Thymus (tissue), 11 donors: ENCODE measurements at regions not wholly inside any gene's neighbourhood (a gene's known extent, or its start where the extent isn't known, plus 50 kb on each side); places are given as distances from the start of the nearest gene placed in this dataset.

ENCODE experiments used
- DNase-seq, 9 donors: peaks; one replicate each; pipeline ENCODE4 v3.0.0-alpha.2; 2013; ENCODE audit warnings: low spot score in 9 of 9, low read depth in 6 of 9, missing footprints in 1 of 9
- H3K27ac ChIP-seq, 2 donors: one replicate each; pipeline ENCODE4 v1.5.1; 2013; ENCODE audit warnings: control low read depth in 1 of 2, low read depth in 1 of 2, low read length in 1 of 2, mild to moderate bottlenecking in 1 of 2, moderate library complexity in 1 of 2
- H3K27me3 ChIP-seq, 2 donors: one replicate each; pipeline ENCODE4 v1.5.1; 2013; ENCODE audit warnings: low read length in 1 of 2; ENCODE audit not compliant: control insufficient read depth in 2 of 2, insufficient read depth in 1 of 2
- H3K36me3 ChIP-seq, 2 donors: one replicate each; pipeline ENCODE4 v1.5.1; 2013; ENCODE audit warnings: low read length in 1 of 2, mild to moderate bottlenecking in 1 of 2, moderate library complexity in 1 of 2; ENCODE audit not compliant: control insufficient read depth in 2 of 2, insufficient read depth in 2 of 2
- H3K4me1 ChIP-seq, 2 donors: one replicate each; pipeline ENCODE4 v1.5.1; 2013; ENCODE audit warnings: low read length in 2 of 2; ENCODE audit not compliant: control insufficient read depth in 2 of 2, insufficient read depth in 2 of 2
- H3K4me3 ChIP-seq, 2 donors: one replicate each; pipeline ENCODE4 v1.5.1; 2013; ENCODE audit warnings: low read length in 2 of 2, control low read depth in 1 of 2, mild to moderate bottlenecking in 1 of 2
- H3K9me3 ChIP-seq, 2 donors: one replicate each; pipeline ENCODE4 v1.5.1; 2013; ENCODE audit warnings: low read length in 1 of 2, mild to moderate bottlenecking in 1 of 2; ENCODE audit not compliant: control insufficient read depth in 2 of 2, insufficient read depth in 1 of 2
- WGBS: extraction: QIAGEN DNeasy Blood & Tissue Kit; methylation state at CpG from one replicate; pipeline ENCODE4 v1.1.7; 2013; 5-methylcytosine and 5-hydroxymethylcytosine counted together
- donor health status: healthy.

- H3K27ac ChIP-seq = no peak overlapping the region
- peaks cover 0 to 8% of the 10 kb centered on the region in 2 donors for H3K9me3 ChIP-seq
- 92% methylated on average over 2 of the region's 2 CpGs for WGBS
- no peaks in the 10 kb centered on the region for H3K36me3 ChIP-seq
- DNase-seq = no peak
- no peaks in the 10 kb centered on the region for H3K4me1 ChIP-seq
- no peak overlapping the region for H3K4me3 ChIP-seq
- H3K27me3 ChIP-seq = no peaks in the 10 kb centered on the region
These were observed 693.4 kb downstream of the SOCS6 start for GRCh38 chr18:70982292-70982691.

- DNase-seq = no peak
- Histone ChIP-seq H3K36me3 (no peaks in the 10 kb centered on the region), H3K27ac (no peak overlapping the region), H3K9me3 (peaks cover 0 to 8% of the 10 kb centered on the region in 2 donors), H3K4me1 (no peaks in the 10 kb centered on the region), H3K27me3 (no peaks in the 10 kb centered on the region), H3K4me3 (no peak overlapping the region)
- WGBS = 87% methylated on average over 6 of the region's 6 CpGs
These were observed 692.7 kb downstream of the SOCS6 start for GRCh38 chr18:70981400-70982140.

DNA sequence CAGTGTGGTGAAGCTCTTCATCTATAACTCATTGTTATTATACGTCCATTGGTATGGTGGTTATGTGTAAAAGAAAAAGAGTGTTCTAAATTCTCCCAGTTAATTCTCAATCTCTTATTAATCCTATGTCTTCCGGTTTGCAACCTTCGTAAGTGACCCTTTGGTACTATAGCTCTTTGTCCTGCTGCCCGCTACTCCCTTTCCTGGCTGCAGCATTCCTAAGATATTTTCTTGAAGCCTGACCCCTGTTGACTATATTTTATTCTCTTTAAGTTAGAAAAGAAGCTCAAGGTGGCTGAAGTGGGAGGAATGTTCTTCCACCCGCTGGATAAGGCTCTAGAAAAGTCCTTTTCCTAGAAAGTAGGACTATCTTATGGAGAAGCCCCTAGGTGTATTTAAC lies 684.8 kb downstream of the SOCS6 start:
- Histone ChIP-seq H3K27ac (no peak overlapping the region), H3K27me3 (no peaks in the 10 kb centered on the region), H3K9me3 (no peaks in the 10 kb centered on the region), H3K4me1 (no peaks in the 10 kb centered on the region), H3K36me3 (no peaks in the 10 kb centered on the region), H3K4me3 (no peak overlapping the region)
- no peak for DNase-seq
- WGBS = 73% methylated on average over 5 of the region's 5 CpGs

GRCh38 chr18:70966419-70966818 lies 677.6 kb downstream of the SOCS6 start:
- Histone ChIP-seq H3K36me3 (no peaks in the 10 kb centered on the region), H3K27ac (no peak overlapping the region), H3K9me3 (no peaks in the 10 kb centered on the region), H3K27me3 (no peaks in the 10 kb centered on the region), H3K4me1 (no peaks in the 10 kb centered on the region), H3K4me3 (no peak overlapping the region)
- 95% methylated on average over 3 of the region's 3 CpGs for WGBS
- no peak for DNase-seq

DNA sequence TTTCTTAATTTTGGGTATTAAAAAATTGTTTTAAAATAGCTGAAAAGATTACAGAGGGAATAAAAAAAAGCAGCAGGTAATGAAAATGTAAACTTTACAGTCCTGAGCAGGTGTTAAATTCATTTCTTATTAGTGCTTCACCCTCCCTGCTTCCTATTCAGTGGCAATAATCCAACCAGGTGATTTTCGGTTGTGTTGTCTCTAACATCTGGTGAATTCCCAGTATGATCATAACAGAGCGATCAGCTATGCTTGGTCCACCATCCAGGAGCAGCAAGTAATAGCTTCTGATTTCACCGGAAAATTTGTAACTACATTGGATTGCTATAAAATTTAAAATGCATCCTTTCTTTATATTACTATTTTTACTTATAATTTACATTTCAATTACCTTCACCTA lies 673.1 kb downstream of the SOCS6 start:
- H3K27me3 ChIP-seq = no peaks in the 10 kb centered on the region
- H3K27ac ChIP-seq = no peak overlapping the region
- no peaks in the 10 kb centered on the region for H3K36me3 ChIP-seq

DNA sequence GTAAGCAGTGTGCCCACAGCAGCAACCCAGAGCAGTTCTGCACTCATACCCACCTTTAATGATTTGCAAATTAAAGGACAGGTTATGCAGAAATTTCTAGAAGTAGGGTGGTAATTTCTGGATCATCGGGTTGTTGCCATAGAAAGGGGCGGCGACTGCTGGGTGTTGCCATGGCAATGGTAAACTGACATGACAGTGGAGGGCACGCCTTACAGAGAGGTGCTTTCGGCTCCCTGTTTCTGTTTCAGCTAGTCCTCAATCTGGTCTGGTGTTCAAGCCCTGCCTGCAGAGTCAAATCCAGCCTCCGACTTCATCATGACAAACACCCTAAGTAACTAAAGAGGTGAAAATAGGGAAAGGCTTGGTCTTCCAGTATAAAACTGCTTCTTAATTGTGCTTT lies 667.7 kb downstream of the SOCS6 start:
- no peaks in the 10 kb centered on the region for H3K36me3 ChIP-seq
- H3K9me3 ChIP-seq = no peaks in the 10 kb centered on the region
- WGBS = 91% methylated on average over 6 of the region's 6 CpGs
- no peaks in the 10 kb centered on the region for H3K27me3 ChIP-seq
- H3K4me3 ChIP-seq = no peak overlapping the region
- H3K4me1 ChIP-seq = no peaks in the 10 kb centered on the region
- no peak for DNase-seq
- H3K27ac ChIP-seq = no peak overlapping the region

More for the DNA sequence above, 673.1 kb downstream of the SOCS6 start:
- Histone ChIP-seq H3K4me1 (no peaks in the 10 kb centered on the region), H3K4me3 (no peak overlapping the region), H3K9me3 (no peaks in the 10 kb centered on the region)
- no peak for DNase-seq
- 94% methylated on average over 3 of the region's 3 CpGs for WGBS

DNA sequence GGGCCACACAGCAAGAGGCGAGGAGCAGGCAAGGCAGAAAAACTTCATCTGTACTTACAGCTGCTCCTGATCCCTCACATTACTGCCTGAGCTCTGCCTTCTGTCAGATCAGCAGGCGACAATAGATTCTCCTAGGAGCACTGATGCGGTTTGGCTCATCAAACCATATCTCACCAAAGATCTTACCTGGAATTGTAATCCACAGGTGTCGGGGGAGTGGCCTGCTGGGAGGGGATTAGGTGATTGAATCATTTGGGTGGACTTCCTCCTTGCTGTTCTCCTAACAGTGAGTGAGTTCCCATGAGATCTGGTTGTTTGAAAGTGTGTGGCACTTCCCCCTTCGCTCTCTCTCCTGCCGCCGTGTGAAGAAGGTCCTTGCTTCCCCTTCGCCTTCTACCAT lies 647.3 kb downstream of the SOCS6 start:
- Histone ChIP-seq H3K9me3 (no peaks in the 10 kb centered on the region), H3K4me3 (no peak overlapping the region), H3K27ac (no peak overlapping the region), H3K27me3 (no peaks in the 10 kb centered on the region), H3K36me3 (no peaks in the 10 kb centered on the region), H3K4me1 (no peaks in the 10 kb centered on the region)
- DNase-seq = no peak
- 82% methylated on average over 8 of the region's 8 CpGs for WGBS

- no peak overlapping the region for H3K27ac ChIP-seq
- no peaks in the 10 kb centered on the region for H3K9me3 ChIP-seq
- peak in 1 of 9 donors; percentile 12 for DNase-seq
- H3K4me1 ChIP-seq = no peaks in the 10 kb centered on the region
- no peak overlapping the region for H3K4me3 ChIP-seq
- 62% methylated on average over 7 of the region's 7 CpGs for WGBS
- H3K36me3 ChIP-seq = no peaks in the 10 kb centered on the region
- no peaks in the 10 kb centered on the region for H3K27me3 ChIP-seq
These were observed 643.3 kb downstream of the SOCS6 start for GRCh38 chr18:70931942-70932814.

DNA sequence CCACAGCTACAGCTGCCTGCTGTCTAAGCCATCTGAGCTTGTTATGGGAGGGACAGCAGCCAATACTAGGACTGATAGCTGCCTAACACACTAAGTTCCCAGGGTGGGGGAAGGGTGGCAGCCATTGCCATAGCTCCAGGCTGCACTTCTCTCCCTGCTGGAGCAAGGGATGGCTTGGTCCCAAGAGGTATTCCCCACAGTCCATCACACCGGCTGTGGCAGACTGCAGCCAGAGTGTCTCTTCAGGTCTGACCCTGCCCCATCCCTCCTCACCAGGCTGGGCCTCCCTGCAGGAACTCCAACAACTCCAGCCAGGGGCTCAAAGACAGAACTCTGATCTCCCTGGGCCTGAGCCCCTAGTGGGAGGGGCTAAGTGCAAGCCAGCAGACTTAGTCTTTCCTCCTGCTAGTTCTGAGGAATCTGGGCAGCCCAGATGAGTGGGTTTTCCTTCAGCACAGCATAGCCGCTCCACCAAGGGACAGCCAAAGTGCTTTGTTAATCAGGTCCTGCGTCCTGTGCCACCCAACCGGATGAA lies 632.1 kb downstream of the SOCS6 start:
- H3K27ac ChIP-seq = no peak overlapping the region
- no peaks in the 10 kb centered on the region for H3K36me3 ChIP-seq
- H3K4me1 ChIP-seq = no peaks in the 10 kb centered on the region
- no peaks in the 10 kb centered on the region for H3K27me3 ChIP-seq
- DNase-seq = no peak
- WGBS = 97% methylated on average over 4 of the region's 4 CpGs
- peaks cover 0 to 9% of the 10 kb centered on the region in 2 donors for H3K9me3 ChIP-seq
- no peak overlapping the region for H3K4me3 ChIP-seq
